Vagina (tissue), 2 donors: ENCODE measurements at regions not wholly inside any gene's neighbourhood (a gene's known extent, or its start where the extent isn't known, plus 50 kb on each side); places are given as distances from the start of the nearest gene placed in this dataset.
A peak's percentile ranks its signal among the peaks of the same experiment; 100 is the strongest.

Experiments used
- DNase-seq, 2 donors: peaks; one replicate each; pipeline ENCODE4 v3.0.0-alpha.2; 2017; ENCODE audit errors: extremely low spot score in 2 of 2
- H3K27ac ChIP-seq: fragments of 200-600 bp; sonication (generic); one replicate; pipeline ENCODE4 v1.5.1; 2019
- H3K27me3 ChIP-seq: fragments of 200-600 bp; sonication (generic); one replicate; pipeline ENCODE4 v1.5.1; 2019
- H3K36me3 ChIP-seq, 2 donors: fragments of 200-600 bp; sonication (generic); one replicate each; pipeline ENCODE4 v1.5.1; 2017 to 2019
- H3K4me1 ChIP-seq: fragments of 200-600 bp; sonication (generic); one replicate; pipeline ENCODE4 v1.5.1; 2019
- H3K4me3 ChIP-seq, 2 donors: fragments of 200-600 bp; sonication (generic); 1 replicate in 1 of 2; 2 replicates in 1 of 2; pipeline ENCODE4 v1.5.1; 2016 to 2019
- H3K9me3 ChIP-seq: fragments of 200-600 bp; sonication (generic); one replicate; pipeline ENCODE4 v1.5.1; 2019
- POLR2A ChIP-seq, 2 donors: fragments of 450-650 bp; IDR thresholded peaks; one replicate each; pipeline ENCODE4 v1.6.1; 2017; ENCODE audit warnings: antibody characterized with exemption in 2 of 2, mild to moderate bottlenecking in 2 of 2, moderate library complexity in 2 of 2
- POLR2AphosphoS5 ChIP-seq, 2 donors: sonication (generic); formaldehyde crosslinking; IDR thresholded peaks; one replicate each; pipeline ENCODE4 v1.9.0; 2017; ENCODE audit warnings: antibody characterized with exemption in 2 of 2, mild to moderate bottlenecking in 2 of 2, low read depth in 1 of 2; ENCODE audit not compliant: insufficient read depth in 1 of 2
- intact Hi-C: fragments of 100-400 bp; cut with DNase I; formaldehyde crosslinking; loops from one replicate; pipeline ENCODE4 v1.15.1; 2023
- TF ChIP-seq, protein P1 (sequence below), 3 experiments: fragments of 450-650 bp in 2 of 3; fragments of 200-600 bp in 1 of 3; sonication (generic) in 1 of 3; IDR thresholded peaks; one replicate each; pipeline ENCODE4 v1.5.1; 2017 to 2019; ENCODE audit warnings: antibody characterized with exemption in 3 of 3, mild to moderate bottlenecking in 2 of 3, moderate library complexity in 2 of 3

DNA sequence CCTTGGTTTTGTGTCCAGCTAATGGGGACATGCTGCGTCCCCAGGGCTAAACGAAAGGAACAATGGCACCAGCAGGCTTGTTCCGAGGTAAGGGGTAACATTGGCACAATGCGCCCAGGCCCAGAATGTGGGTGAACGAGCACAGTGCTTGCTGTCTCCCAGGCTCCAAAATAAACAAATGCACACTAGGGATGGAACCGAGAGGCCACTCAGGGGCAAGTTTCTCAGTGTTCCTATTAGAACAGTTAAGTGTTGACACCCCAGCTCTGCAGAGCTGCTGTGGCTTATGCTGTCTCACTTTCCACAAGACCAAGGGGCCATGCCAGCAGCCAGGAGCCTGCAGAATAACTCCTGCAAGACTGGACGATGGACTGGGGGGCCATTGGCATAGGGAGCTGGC lies 492.4 kb downstream of the GADD45G start:
- H3K27me3 ChIP-seq = no peaks in the 10 kb centered on the region
- H3K36me3 ChIP-seq = no peaks in the 10 kb centered on the region
- no peaks in the 10 kb centered on the region for H3K4me1 ChIP-seq
- H3K27ac ChIP-seq = no peak overlapping the region
- no peak overlapping the region for H3K4me3 ChIP-seq
- H3K9me3 ChIP-seq = no peaks in the 10 kb centered on the region
- DNase-seq = no peak
- intact Hi-C loops = no loop called here
- TF ChIP-seq POLR2A (IDR thresholded peaks at IDR 0.05) (no peak), POLR2AphosphoS5 (IDR thresholded peaks at IDR 0.05; ENCODE audit: insufficient read depth in 1 of 2, low read depth in 1 of 2) (no peak)
- TF ChIP-seq, protein P1, sequence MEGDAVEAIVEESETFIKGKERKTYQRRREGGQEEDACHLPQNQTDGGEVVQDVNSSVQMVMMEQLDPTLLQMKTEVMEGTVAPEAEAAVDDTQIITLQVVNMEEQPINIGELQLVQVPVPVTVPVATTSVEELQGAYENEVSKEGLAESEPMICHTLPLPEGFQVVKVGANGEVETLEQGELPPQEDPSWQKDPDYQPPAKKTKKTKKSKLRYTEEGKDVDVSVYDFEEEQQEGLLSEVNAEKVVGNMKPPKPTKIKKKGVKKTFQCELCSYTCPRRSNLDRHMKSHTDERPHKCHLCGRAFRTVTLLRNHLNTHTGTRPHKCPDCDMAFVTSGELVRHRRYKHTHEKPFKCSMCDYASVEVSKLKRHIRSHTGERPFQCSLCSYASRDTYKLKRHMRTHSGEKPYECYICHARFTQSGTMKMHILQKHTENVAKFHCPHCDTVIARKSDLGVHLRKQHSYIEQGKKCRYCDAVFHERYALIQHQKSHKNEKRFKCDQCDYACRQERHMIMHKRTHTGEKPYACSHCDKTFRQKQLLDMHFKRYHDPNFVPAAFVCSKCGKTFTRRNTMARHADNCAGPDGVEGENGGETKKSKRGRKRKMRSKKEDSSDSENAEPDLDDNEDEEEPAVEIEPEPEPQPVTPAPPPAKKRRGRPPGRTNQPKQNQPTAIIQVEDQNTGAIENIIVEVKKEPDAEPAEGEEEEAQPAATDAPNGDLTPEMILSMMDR (IDR thresholded peaks at IDR 0.05) = no peak

DNA sequence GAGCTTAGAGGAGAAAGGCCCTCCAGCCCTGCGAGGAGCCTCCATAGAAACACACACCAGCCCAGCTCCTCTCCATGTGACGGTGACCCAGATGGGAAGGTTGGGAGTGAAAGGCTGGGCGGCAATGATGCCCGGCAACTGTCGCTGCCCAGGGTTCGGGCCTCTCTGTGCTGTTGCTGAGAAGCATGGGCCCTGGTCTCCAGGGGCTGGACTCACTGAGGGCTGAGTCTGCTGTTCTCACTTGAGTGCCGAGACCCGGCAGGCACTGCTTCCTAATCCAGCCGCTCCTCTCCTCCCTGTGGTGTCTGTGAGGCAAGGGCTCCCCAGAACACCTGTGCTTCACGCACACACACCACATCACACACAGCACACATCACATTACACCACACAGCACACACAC lies 493.6 kb downstream of the GADD45G start:
- no peak for DNase-seq
- Histone ChIP-seq H3K9me3 (no peaks in the 10 kb centered on the region), H3K4me3 (no peak overlapping the region), H3K27me3 (no peaks in the 10 kb centered on the region), H3K4me1 (no peaks in the 10 kb centered on the region), H3K36me3 (no peaks in the 10 kb centered on the region), H3K27ac (no peak overlapping the region)
- TF ChIP-seq, protein P1 (IDR thresholded peaks at IDR 0.05) = no peak
- TF ChIP-seq POLR2AphosphoS5 (IDR thresholded peaks at IDR 0.05; ENCODE audit: insufficient read depth in 1 of 2, low read depth in 1 of 2) (no peak), POLR2A (IDR thresholded peaks at IDR 0.05) (no peak)
- intact Hi-C loops = no loop called here

DNA sequence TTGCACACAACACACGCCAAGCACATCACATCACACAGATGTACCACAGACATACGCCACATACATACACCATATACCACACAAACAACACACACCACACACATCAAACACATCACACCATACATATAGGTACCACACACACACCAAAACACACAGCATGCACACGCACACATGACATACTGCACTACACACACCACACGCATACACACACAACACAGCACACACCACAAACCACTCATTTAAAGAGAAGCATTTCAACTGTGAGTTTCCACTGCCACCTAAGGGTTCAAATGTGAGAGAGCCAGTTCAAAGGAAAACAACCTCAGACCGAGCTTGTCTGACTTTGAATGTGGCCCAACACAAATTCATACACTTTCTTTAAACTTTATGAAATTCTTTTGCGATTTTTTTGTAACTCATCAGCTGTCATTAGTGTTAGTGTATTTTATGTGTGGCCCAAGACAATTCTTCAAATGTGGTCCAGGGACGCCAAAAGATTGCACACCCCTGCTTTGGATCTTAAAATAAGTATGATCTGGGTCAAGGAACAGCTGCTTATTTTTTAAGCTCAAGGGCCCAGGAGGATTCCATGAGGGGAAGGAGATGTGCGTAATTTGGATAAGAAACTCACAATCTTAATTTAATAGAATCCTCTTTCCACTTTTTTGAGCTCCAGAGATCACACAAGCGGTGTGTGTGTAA lies 494.6 kb downstream of the GADD45G start:
- intact Hi-C loops = no loop called here
- no peak for DNase-seq
- Histone ChIP-seq H3K4me1 (no peaks in the 10 kb centered on the region), H3K4me3 (no peak overlapping the region), H3K27me3 (no peaks in the 10 kb centered on the region), H3K9me3 (no peaks in the 10 kb centered on the region), H3K36me3 (no peaks in the 10 kb centered on the region), H3K27ac (no peak overlapping the region)
- TF ChIP-seq, protein P1 (IDR thresholded peaks at IDR 0.05) = peak in 2 of 3 experiments; percentile 37 to 45
- no peak for TF ChIP-seq POLR2AphosphoS5 (IDR thresholded peaks at IDR 0.05; ENCODE audit: insufficient read depth in 1 of 2, low read depth in 1 of 2)
- TF ChIP-seq POLR2A (IDR thresholded peaks at IDR 0.05) = no peak

DNA sequence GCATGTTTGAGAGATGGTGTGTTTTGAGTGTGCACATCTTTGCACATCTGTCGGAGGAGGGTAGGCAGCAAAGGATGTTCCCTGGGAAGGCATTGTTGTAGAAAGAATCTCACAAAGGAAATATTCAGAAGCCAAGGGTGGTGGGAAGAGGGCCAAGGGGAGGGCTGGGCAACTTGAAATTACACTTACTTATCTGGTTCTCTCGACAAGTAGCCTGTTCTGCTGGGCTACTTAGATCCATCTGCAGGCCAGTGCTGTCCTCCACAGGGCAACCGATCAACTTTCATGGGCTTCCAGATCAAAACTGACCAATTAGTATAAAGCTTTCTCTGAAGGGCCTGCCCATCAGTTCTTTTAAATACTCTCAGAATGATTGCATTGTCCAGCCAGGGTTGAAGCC lies 495.2 kb downstream of the GADD45G start:
- no peaks in the 10 kb centered on the region for H3K27me3 ChIP-seq
- H3K4me3 ChIP-seq = no peak overlapping the region
- H3K4me1 ChIP-seq = no peaks in the 10 kb centered on the region
- intact Hi-C loops = loop anchor here (5.0 kb wide), 1 partner anchor 503 kb away; no protein-coding TSS in a partner anchor
- H3K9me3 ChIP-seq = no peaks in the 10 kb centered on the region
- no peak for DNase-seq
- no peaks in the 10 kb centered on the region for H3K36me3 ChIP-seq
- no peak overlapping the region for H3K27ac ChIP-seq
- TF ChIP-seq POLR2AphosphoS5 (IDR thresholded peaks at IDR 0.05; ENCODE audit: insufficient read depth in 1 of 2, low read depth in 1 of 2) = no peak
- TF ChIP-seq POLR2A (IDR thresholded peaks at IDR 0.05) = no peak
- TF ChIP-seq, protein P1 (IDR thresholded peaks at IDR 0.05) = no peak

DNA sequence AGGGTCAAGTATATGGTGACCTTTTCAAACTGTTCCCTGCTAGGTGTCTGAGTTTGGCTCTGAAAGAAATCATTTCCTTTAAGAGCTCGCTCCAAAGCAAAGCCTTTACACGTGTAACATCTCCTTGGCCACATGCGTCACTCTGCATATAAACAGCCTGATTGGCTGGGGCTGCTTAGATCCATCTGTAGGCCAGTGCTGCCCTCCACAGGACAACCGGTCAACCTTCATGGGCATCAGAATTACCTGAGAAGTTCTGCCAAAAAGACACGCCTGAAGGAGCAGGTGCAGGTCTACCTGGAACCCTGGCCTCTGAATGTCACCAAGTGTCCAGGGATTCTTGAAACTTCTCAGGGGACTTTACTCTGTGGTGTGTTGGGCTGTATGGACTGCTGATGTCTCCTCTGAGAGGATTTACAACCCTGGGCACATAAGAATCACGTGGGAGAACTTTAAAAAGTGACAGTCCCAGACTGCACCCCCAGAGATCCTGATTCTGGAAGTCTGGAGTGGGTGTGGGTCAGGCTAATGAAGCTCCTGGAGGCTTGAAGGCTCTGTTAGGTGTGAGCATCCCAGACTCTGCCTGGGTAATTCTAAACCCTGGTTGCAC lies 497.6 kb downstream of the GADD45G start:
- Histone ChIP-seq H3K9me3 (no peaks in the 10 kb centered on the region), H3K27me3 (no peaks in the 10 kb centered on the region), H3K4me1 (peaks cover 10% of the 10 kb centered on the region), H3K36me3 (no peaks in the 10 kb centered on the region), H3K27ac (no peak overlapping the region), H3K4me3 (no peak overlapping the region)
- intact Hi-C loops = loop anchor here (5.0 kb wide), 1 partner anchor 505 kb away; no protein-coding TSS in a partner anchor
- no peak for DNase-seq
- TF ChIP-seq POLR2A (IDR thresholded peaks at IDR 0.05) = no peak
- TF ChIP-seq, protein P1 (IDR thresholded peaks at IDR 0.05) = peak; percentile 53 to 79 (median 74)
- TF ChIP-seq POLR2AphosphoS5 (IDR thresholded peaks at IDR 0.05; ENCODE audit: insufficient read depth in 1 of 2, low read depth in 1 of 2) = peak in 1 of 2 donors; percentile 75
